NCI-H2029 (cell line): ENCODE measurements at regions not wholly inside any gene's neighbourhood (a gene's known extent, or its start where the extent isn't known, plus 50 kb on each side); places are given as distances from the start of the nearest gene placed in this dataset.

ENCODE experiments used
- DNase-seq: peaks from one replicate; lab custom pipeline; 2025; lab: John Stamatoyannopoulos, UW

DNA sequence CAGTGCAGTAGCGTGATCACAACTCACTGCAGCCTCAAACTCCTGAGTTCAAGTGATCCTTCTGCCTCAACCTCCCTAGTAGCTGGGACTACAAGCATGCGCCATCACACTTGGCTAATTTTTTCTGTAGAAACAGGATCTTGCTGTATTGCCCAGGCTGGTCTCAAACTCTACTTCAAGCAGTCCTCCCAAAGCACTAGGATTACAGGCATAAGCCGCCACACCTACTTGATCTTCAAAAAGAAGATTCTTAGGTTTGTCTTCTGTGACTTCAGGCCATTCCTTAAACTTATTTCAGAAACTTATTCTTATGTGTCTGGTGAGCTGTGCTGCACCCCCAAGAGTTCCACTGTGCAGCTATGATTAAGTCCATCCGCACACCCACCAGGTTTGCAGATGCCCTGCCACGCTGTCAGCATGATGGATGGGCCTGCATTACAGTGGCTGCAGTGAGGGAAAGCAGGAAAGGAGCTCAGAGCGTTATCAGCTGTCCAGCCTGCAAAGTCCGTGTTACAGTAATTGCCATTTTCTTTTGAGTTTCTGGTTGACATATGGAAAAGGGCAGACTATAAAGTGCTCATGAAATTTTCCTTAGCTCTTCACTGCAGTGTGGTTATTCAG, 146.6 kb downstream of the AASDH start:
- DNase-seq = no peak

DNA sequence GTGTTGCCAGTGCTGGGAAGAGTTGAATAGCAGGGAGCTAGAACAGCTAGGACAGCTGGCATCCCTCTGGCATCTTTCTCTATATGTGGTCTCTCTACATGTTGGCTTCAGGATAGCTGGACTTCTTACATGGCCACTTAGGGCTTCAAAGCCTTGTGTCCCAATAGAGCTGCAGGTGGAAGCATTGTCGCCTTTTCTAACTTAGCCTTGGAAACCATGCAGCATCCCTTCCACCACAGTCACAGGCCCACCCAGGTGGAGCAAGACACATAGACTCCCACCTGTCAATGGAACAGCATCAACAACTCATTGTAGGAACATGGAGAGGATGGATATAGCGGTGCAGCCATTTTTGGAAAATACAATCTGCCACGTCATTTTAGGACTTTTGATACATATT, 149.0 kb downstream of the AASDH start:
- no peak for DNase-seq

DNA sequence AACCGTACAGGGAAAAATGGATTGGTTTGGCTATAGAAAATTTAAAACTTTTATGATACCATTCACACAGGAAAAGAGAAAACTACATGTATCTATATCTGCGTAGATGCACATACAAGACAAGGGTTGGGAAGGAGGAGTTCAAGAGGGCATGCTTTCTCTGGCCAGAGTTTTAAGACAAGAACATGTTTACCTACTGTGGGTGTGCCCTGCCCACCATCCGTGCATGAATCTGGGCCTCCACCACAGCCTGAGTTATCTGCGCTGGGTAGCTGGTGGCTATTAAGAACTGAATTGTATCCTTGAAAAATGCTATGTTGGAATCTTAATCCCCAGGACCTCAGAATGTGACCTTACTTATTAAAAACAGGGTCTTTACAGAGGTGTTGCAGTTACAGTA, 151.6 kb downstream of the AASDH start:
- DNase-seq = no peak

DNA sequence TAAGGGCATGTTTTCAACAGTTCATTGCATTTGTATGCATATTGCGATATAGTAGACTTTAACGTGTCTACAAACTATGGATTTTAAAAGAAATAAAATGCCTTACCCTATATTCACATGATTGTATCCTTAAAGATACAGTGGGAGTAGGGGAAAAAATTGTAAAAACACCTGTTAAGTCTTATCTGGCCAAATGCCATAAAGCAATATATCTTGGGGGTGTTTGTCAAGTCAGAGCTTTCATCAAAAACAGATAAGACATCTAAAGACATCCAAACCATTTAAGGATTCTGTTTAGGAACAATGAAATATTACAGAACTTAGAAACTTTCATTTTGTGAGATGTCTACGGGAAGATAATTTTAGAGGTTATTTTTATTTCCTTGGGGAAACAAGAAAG, 152.3 kb downstream of the AASDH start:
- no peak for DNase-seq

- DNase-seq = no peak
These were observed 153.2 kb downstream of the AASDH start for GRCh38 chr4:56234098-56234497.

DNA sequence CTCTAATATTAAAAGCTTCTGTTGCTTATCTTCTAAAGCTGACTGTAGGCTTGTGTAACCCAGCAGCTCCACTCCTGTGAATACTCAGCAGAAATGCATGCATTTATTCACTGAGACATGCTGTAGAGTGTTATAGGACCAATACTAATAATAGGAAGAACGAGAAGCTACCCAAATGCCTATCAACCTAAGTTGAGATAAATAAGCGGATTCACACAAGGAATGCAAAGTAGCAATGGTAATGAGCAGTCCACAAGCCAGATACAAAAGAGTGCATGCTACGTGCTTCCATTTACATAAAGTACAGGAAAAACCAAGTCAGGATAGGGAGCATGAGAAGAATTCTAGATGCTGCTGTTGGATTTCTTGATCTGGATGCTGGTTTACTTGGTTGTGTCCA, 155.9 kb downstream of the AASDH start:
- DNase-seq = no peak

DNA sequence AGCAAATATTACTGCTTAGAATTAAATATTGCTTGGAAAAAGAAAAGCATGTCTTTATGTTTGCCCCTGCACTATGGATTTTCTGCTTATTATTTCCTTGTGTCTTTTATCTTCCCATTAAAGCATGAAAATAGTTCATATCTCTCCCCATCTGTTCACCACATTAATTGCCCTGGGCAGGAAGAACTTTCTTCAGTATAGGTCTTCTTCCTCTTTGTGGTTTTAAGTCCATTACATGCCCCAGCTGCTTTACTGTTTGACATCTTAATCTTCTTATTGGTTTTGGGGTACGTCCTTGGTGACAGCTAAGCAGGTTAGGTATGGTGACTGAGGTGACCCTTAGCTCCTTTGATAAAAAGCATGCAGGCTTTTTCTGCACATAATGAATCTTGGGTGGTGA, 157.3 kb downstream of the AASDH start:
- DNase-seq = no peak

- no peak for DNase-seq
These were observed 159.9 kb downstream of the AASDH start for GRCh38 chr4:56227301-56227835.

DNA sequence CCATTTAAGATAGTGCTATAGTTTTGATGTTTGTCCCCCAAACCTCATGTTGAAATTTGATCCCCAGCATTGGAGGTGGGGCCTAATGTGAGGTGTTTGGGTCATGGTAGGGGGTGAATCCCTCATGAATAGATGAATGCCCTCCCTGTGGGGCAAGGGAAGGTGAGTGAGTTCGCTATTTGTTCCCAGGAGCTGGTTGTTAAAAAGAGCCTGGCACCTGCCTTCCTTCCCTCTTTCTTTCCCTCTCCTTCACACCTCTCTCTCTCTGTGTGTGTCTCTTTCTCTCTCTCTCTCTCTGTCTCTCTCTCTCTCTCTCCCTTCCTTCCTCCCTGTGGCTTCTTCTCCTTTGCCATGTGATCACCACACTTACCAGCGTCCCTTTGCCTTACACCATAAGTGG, 160.7 kb downstream of the AASDH start:
- DNase-seq = no peak

DNA sequence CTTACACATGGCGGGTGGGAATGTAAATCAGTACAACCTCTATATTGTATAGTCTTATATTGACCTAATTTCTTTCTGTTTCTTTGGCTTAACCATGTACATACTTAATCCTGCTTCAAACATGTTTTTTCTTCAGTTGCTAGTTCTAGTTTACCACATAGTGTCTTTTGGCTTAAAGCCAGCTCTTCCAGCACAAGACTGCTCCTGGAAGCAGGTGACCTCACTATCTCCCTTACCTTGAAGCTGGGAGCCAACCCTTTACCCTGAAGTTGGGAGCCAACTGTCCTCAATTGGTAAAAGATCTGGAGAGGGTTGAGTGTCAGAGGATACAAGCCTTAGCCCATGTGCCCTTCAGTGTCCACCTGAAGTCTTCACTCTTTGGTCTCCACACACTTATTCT, 162.7 kb downstream of the AASDH start:
- DNase-seq = no peak

- no peak for DNase-seq
These were observed 164.8 kb downstream of the AASDH start for GRCh38 chr4:56222514-56222913.

DNA sequence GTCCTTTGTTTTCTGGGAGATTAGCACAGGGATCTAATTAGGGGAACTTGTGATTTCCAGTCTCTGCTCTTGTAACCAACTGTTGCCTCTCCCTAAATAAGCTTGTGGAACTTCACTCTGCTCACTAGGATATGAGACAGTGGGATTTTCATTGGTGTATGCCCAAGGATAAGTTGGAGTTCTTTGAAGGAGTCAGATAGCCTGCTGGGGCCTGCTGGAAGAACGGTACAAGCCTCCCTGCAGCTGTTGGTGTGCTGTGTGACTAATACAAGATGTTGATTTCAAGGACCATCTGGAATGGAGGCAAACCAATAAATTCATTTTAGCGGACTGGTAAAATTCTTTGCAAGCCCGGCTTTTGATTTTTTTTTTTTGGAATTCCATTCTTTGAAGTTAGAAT, 167.0 kb downstream of the AASDH start:
- no peak for DNase-seq

- DNase-seq = no peak
These were observed 167.8 kb downstream of the AASDH start for GRCh38 chr4:56219447-56219846.

GRCh38 chr4:56218230-56218895, 168.9 kb downstream of the AASDH start:
- DNase-seq = no peak

GRCh38 chr4:56217343-56217890, 169.9 kb downstream of the AASDH start:
- no peak for DNase-seq

DNA sequence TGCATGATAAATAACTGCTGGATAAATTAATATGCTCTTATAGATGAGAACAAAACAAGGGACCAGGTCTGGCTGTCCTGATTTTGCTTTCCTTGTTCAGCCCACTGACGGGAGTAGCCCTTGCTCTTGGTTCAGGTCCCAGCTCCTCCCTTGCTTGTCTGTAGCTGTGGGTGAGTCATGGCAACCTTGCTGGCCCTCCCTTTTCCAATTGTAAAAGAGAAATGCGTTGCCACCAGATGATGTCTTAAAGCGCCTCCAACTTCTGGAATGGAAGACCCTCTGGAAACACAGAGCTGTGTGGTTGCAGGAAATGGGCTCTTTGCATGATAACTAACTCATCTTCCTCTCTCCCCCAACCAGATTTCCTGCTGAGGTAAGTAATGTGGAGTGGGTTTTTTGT, 171.4 kb downstream of the AASDH start:
- no peak for DNase-seq

DNA sequence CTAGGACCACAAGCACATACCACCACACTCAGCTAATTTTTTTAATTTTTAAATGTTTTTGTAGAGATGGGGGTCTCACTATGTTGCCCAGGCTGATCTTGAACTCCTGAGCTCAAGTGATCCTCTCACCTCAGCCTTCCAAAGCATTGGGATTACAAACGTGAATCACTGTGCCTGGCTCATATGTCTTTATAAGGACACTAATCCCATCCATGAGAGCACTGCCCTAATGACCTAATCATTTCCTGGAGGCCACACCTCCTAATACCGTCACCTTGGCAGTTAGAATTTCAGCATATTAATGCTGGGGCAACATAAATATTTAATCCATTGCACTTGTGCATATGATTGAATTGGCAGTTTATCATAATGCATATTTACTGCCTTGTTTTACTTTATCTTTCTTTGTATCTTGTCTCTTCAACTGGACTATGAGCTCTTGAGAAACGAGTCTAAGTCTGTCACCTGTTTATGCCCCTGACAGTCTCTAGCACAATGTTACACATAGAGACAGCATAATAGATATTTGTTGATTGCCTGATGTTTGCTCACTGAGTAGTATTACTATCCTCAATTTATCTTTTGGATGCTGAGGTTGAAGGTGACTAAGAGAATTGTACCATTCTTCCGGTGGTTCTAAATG, 172.0 kb downstream of the AASDH start:
- no peak for DNase-seq

GRCh38 chr4:56213543-56213942, 173.7 kb downstream of the AASDH start:
- no peak for DNase-seq

DNA sequence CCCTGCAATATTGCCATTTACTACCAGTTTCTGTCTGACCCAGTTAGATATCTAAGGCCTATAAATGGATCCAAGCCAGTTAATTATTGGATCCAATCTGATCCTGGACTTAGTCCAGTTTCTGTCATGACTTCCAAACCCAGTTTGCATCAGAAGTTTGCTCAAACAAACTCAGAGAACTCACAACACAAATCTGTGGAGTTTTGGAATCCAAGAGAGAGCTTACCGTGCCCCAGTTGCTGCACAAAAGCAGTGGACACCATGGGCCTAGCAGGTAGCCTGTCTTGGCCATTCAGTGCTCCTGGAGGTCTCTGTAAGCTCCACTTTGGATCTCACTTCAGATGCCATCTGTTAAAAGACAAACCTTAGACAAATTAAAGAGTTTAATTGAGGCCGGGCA, 174.5 kb downstream of the AASDH start:
- no peak for DNase-seq

GRCh38 chr4:56211202-56211601, 176.1 kb downstream of the AASDH start:
- DNase-seq = no peak

DNA sequence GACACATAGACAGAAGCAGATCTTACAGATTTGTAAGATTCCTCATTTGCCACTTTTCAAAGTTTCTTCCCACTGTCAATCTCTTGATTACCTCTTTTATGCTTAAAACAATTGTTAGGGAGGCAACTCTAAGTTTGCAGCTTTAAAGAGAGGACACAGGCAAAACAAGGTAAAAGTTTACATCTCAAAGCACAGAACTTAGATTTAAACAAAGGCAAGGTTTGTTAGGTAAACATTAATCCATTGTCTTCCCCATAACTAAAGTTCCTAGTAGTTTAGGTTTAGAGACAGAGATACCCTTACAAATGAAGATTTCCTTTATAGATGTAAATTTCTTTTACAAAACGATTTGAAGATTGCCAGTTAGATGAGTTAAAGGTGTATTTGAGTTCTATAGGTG, 176.9 kb downstream of the AASDH start:
- DNase-seq = no peak

GRCh38 chr4:56209767-56210166, 177.5 kb downstream of the AASDH start:
- no peak for DNase-seq

DNA sequence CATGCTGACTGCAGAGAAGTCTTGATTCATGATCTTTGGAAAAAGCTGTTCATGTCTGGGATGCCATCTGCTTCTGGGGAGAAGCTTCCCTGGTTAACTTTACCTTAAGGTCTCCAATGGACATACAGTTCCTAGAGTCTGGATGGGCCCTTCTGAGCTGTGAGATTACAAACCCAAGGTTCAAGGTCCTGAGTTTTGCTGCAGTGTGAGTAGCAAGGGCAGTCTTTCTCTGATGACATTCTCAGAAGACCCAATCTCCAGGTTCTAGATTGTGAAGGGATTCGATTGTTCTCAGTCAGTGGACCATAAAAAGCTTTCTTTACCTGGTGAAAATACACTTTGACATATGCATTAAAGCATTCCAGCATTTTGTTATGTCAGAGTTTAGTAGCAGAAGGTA, 179.2 kb downstream of the AASDH start:
- DNase-seq = no peak
